ENCODE measurements at regions not wholly inside any gene's neighbourhood (a gene's known extent, or its start where the extent isn't known, plus 50 kb on each side); places are given as distances from the start of the nearest gene placed in this dataset.
"Not testable (repeated sequence)": the region's sequence is repeated elsewhere in the genome, so short reads cannot be mapped to it uniquely, and the experiment has no call there.

DNA sequence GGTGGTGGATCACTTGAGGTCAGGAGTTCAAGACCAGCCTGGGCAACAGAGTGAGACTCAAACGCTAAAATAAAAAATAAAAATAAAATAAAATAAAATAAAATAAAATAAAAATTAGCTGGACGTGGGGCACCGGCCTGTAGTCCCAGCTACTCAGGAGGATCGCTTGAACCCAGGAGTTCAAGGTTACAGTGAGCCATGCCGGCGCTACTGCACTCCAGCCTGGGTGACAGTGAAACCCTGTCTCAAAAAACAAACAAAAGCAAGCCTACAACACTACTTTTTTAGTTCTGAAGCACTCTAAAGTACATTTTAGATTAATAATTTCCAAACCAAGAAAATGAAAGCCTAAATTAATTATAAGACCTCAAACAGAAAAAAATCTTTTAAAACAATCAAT is 56.2 kb upstream of the ZSCAN2 start:
- in situ Hi-C loops (cut with HindIII; ENCODE audit: low sequenced_read_pairs); H3K4me3 ChIP-seq (ENCODE audit: low read depth, low read length); DNase-seq (ENCODE audit: low read depth, low spot score): not testable (repeated sequence)

GRCh38 chr15:84547150-84547549 is 53.7 kb upstream of the ZSCAN2 start:
- DNase-seq (ENCODE audit: low read depth, low spot score); H3K4me3 ChIP-seq (ENCODE audit: low read depth, low read length); in situ Hi-C loops (cut with HindIII; ENCODE audit: low sequenced_read_pairs): not testable (repeated sequence)

DNA sequence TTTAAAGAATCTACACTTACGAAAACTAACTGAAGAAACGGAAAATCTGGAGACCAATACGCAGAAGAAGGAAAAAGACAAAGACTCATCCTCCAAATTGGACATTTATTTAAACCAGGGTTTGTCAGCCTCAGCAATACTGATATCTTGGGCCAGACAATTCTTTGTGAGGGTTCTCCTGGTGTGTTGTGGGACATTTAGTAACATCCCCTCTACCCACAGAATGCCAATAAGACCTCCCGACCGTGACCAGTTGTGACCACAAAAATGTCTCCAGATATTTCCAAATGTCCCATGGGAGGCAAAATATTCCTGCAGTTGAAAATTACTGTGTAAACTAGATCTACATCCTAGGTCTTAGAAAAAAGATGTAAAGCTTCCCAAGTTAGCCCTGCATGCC is 50.3 kb upstream of the ZSCAN2 start:
- H3K4me3 ChIP-seq (ENCODE audit: low read depth, low read length); in situ Hi-C loops (cut with HindIII; ENCODE audit: low sequenced_read_pairs): not testable (repeated sequence)
- DNase-seq (ENCODE audit: low read depth, low spot score), result peak; percentile 23

All from astrocyte of the spinal cord (primary cell).